ENCODE measurements at regions not wholly inside any gene's neighbourhood (a gene's known extent, or its start where the extent isn't known, plus 50 kb on each side); places are given as distances from the start of the nearest gene placed in this dataset.

DNA sequence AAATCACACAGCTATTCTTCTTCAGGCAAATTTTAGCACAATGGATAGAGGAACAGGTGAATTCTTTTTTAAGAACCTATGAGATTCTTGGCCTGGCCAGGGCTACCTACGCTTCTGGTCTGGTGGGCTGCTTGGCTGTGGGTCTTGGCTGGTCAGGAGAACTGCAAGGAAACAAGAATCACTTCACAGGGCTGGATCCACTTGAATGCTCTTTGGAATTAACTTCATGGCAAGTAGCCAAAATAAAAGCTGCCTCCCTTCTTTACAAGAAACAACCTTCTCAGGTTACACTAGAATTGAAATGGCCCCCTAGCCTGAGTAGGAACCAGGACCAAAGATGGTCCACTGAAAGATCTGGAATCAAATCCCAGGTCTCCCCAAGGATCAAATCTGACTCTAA lies 519.1 kb downstream of the IQCM start:
- no peak for TF ChIP-seq Cebpa-rat (IDR thresholded peaks at IDR 0.05)
- Histone ChIP-seq H4K20me1 (no peaks in the 10 kb centered on the region), H3K27me3 (no peaks in the 10 kb centered on the region), H3K4me1 (no peaks in the 10 kb centered on the region), H3K4me2 (no peak overlapping the region), H3K9ac (no peak overlapping the region), H3K9me3 (replicated peaks in 1 of 11) (no peaks in the 10 kb centered on the region), H3K27ac (no peak overlapping the region), H3K4me3 (no peak overlapping the region), H3K36me3 (no peaks in the 10 kb centered on the region)

DNA sequence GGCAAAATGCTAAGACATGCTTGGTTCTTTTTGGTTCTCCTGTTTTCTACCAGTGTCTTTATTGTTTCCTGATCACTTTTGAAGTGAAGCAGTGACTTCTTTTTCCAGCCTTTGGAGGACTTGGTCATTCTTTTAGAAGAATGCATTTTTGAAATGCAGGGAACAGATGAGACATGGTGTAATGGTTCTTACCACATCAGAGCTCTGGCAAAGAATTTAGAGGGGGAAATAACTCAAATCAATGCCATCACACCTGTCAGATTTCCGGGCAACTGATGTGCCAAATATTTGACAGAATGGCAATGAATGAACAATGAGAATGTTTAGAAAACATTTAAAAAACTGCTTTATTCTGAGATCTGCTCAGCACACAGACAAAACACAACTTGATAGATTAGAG lies 519.6 kb downstream of the IQCM start:
- no peaks in the 10 kb centered on the region for H4K20me1 ChIP-seq
- no peak overlapping the region for H3K9ac ChIP-seq
- no peak overlapping the region for H3K4me3 ChIP-seq
- no peaks in the 10 kb centered on the region for H3K9me3 ChIP-seq (replicated peaks in 1 of 11)
- no peaks in the 10 kb centered on the region for H3K4me1 ChIP-seq
- H3K4me2 ChIP-seq, result no peak overlapping the region
- H3K27ac ChIP-seq, result no peak overlapping the region
- no peaks in the 10 kb centered on the region for H3K36me3 ChIP-seq
- TF ChIP-seq Cebpa-rat (IDR thresholded peaks at IDR 0.05), result no peak
- no peaks in the 10 kb centered on the region for H3K27me3 ChIP-seq

DNA sequence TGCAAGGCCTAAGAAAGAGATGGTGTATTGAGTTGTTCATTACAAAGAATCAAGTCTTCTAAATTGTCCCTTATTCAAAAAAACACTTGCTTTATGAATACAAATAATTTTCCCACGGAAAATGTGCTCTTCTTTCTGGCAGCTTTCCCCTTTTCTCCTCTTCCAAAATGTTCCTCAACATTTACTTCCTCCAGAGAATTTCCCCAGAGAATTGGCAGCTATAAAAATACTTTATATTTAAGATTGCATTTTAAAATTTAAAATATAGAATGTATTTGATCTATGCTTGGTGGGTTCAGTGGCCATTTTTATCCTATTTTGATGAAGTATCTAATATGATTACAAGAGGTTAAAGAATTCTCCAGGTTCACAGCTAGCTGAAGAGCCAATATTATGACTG lies 521.0 kb downstream of the IQCM start:
- Histone ChIP-seq H3K4me2 (no peak overlapping the region), H3K4me1 (no peaks in the 10 kb centered on the region), H3K36me3 (no peaks in the 10 kb centered on the region), H3K27ac (no peak overlapping the region), H3K9ac (no peak overlapping the region), H4K20me1 (no peaks in the 10 kb centered on the region), H3K27me3 (no peaks in the 10 kb centered on the region), H3K4me3 (no peak overlapping the region), H3K9me3 (replicated peaks in 1 of 11) (no peaks in the 10 kb centered on the region)
- no peak for TF ChIP-seq Cebpa-rat (IDR thresholded peaks at IDR 0.05)

DNA sequence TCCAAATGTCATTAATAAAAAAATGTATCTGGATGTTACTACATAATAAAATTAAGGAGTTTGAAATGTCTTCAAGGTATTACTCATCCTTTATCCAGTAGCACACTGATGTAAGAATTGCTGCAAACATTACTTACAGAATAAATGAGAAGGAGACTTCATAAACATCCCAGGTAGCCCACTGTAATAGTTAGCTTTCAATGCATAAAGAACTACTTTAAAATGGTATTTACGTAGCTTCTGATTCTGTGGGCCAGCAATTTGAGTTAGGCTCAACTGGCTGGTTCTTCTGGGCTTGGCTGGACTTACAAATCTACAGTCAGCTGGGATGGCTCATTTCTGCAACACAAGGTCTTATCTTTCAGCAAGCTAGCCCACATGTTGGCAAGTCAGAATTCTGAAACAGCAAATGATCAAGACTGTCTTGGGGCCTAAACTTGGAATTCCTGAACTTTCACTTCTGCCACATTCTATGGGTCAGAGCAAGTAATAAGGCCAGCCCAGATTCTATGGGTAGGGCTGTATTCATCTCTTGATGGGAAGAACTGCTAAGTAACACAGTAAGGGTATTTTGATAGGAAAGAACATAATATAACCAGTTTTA lies 522.5 kb downstream of the IQCM start:
- no peak for TF ChIP-seq Cebpa-rat (IDR thresholded peaks at IDR 0.05)
- H3K9me3 ChIP-seq (replicated peaks in 1 of 11), result no peaks in the 10 kb centered on the region

DNA sequence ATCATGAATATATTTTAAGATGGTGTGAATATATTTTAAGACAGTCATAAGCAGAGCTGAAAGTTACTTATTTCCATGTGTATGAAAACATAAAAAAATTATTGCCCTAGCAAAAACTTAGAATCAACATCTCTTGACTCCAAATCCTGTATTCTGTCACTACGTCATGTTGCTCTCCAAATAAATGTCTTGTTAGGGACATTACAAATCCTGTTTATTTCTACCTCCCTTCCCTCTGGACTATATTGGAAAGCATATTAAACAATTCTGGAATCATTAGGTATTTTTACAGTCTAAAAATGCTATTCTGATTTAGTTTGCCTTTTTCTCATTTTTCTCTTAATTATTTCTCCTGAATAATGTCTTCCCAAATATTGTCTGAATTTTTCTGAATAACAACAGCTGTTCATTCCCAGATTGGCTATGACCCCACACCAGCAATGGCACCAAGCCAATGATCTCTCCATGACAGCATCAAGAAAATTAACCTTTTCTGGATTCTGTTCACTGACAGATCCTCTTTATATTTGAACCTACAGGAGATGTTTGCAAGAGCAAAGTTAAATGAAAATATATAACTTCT lies 523.1 kb downstream of the IQCM start:
- H3K9me3 ChIP-seq (replicated peaks in 1 of 11), result no peaks in the 10 kb centered on the region
- H3K4me3 ChIP-seq, result no peak overlapping the region
- no peaks in the 10 kb centered on the region for H4K20me1 ChIP-seq
- H3K4me2 ChIP-seq, result no peak overlapping the region
- H3K36me3 ChIP-seq, result no peaks in the 10 kb centered on the region
- no peaks in the 10 kb centered on the region for H3K4me1 ChIP-seq
- H3K27ac ChIP-seq, result no peak overlapping the region
- no peak overlapping the region for H3K9ac ChIP-seq
- TF ChIP-seq Cebpa-rat (IDR thresholded peaks at IDR 0.05), result no peak
- no peaks in the 10 kb centered on the region for H3K27me3 ChIP-seq

More for the DNA sequence above, 522.5 kb downstream of the IQCM start:
- no peak overlapping the region for H3K27ac ChIP-seq
- no peaks in the 10 kb centered on the region for H3K27me3 ChIP-seq
- no peaks in the 10 kb centered on the region for H4K20me1 ChIP-seq
- H3K9ac ChIP-seq, result no peak overlapping the region
- no peaks in the 10 kb centered on the region for H3K4me1 ChIP-seq
- H3K4me3 ChIP-seq, result no peak overlapping the region
- H3K4me2 ChIP-seq, result no peak overlapping the region
- no peaks in the 10 kb centered on the region for H3K36me3 ChIP-seq

DNA sequence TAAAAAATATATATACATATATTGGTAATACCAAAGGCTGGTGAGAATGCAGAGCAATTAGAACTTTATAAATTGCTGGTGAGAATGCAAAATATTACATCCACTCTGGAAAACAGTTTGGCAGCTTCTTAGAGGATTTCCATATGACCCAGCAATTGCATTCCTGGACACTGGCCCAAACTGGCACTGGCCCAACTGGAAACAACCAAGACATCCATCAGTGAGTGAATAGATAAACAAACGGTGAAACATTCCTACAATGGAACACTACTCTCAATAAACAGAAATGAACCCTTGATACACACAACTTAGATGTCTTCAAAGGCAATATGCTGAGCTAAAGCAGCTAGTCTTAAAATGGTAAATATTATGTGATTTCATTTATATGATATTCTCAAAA lies 524.2 kb downstream of the IQCM start:
- Histone ChIP-seq H3K9ac (no peak overlapping the region), H3K27me3 (no peaks in the 10 kb centered on the region), H3K4me3 (no peak overlapping the region), H3K4me2 (no peak overlapping the region), H3K36me3 (no peaks in the 10 kb centered on the region), H3K4me1 (no peaks in the 10 kb centered on the region), H3K27ac (no peak overlapping the region), H3K9me3 (replicated peaks in 1 of 11) (no peaks in the 10 kb centered on the region), H4K20me1 (no peaks in the 10 kb centered on the region)
- no peak for TF ChIP-seq Cebpa-rat (IDR thresholded peaks at IDR 0.05)

DNA sequence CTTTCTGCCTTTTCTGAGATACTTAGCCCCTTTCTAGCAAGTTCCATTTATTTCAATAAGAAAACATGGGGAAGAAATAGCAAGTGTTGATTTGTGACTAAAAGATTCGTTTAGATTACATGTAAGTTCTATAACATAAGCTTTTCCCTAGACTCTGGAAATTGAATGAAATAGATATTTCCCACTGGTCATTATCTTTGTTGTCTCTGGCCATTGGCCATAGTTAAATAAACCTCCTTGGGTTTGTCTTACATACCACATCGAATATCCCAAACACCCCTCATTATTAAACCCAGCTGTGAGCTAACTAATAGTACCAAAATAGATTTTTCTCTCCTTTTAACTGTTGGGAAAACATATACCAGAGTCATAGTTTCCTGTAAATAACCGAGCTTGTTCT lies 534.8 kb downstream of the IQCM start:
- H4K20me1 ChIP-seq, result no peaks in the 10 kb centered on the region

DNA sequence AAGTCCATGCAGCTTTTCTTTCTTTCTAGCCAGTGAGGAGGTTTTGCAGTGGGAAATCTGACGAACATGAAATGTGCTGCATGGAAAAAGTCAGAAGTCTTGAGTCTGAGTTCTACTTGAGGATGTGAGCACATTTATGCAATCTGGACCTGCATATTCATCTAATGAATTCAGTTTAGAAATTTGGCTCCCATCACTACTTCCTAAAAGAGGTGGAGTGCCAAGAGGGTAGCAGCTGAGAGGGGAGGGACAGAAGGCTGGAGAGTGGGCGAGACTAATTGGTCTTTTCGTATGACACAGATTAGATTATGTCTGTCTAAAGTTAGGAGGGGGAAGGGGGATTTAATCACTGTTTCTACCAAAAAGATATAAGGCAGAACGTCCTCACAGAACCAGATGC lies 535.9 kb downstream of the IQCM start:
- Histone ChIP-seq H3K27ac (no peak overlapping the region), H4K20me1 (no peaks in the 10 kb centered on the region), H3K4me3 (no peak overlapping the region), H3K36me3 (no peaks in the 10 kb centered on the region), H3K27me3 (no peaks in the 10 kb centered on the region), H3K9ac (no peak overlapping the region), H3K9me3 (replicated peaks in 1 of 11) (peaks cover 0 to 5% (median 0%) of the 10 kb centered on the region in 11 experiments; a peak in 2 of 22 replicates), H3K4me1 (no peaks in the 10 kb centered on the region), H3K4me2 (no peak overlapping the region)
- TF ChIP-seq Cebpa-rat (IDR thresholded peaks at IDR 0.05), result no peak

More for the DNA sequence above, 534.8 kb downstream of the IQCM start:
- Histone ChIP-seq H3K4me3 (no peak overlapping the region), H3K27me3 (no peaks in the 10 kb centered on the region), H3K36me3 (no peaks in the 10 kb centered on the region), H3K4me2 (no peak overlapping the region), H3K4me1 (no peaks in the 10 kb centered on the region), H3K27ac (no peak overlapping the region), H3K9me3 (replicated peaks in 1 of 11) (no peaks in the 10 kb centered on the region), H3K9ac (no peak overlapping the region)
- TF ChIP-seq Cebpa-rat (IDR thresholded peaks at IDR 0.05), result no peak

DNA sequence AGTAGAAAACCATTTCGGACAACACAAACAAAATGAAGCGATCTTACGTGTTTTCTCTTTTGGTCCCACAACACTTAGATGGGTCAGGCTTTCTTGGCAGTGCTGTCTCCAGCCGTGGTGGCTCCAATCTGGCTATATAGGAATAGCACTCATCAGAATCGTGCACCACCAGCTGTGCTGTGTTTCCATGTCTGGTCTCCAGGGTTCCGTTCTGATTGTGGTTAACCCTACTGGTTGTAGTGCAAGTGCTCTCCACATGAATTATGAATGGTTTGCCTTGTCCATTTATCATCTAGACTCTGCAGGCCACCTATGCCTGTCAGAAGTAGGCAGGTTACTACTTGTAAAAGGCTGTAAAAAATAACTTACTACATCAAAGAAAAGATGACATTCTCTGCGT lies 536.3 kb downstream of the IQCM start:
- Histone ChIP-seq H3K36me3 (no peaks in the 10 kb centered on the region), H3K9me3 (replicated peaks in 1 of 11) (peaks cover 0 to 5% (median 0%) of the 10 kb centered on the region in 11 experiments; a peak in 2 of 22 replicates), H4K20me1 (no peaks in the 10 kb centered on the region), H3K27ac (no peak overlapping the region), H3K4me2 (no peak overlapping the region), H3K9ac (no peak overlapping the region), H3K27me3 (no peaks in the 10 kb centered on the region), H3K4me3 (no peak overlapping the region), H3K4me1 (no peaks in the 10 kb centered on the region)
- no peak for TF ChIP-seq Cebpa-rat (IDR thresholded peaks at IDR 0.05)

DNA sequence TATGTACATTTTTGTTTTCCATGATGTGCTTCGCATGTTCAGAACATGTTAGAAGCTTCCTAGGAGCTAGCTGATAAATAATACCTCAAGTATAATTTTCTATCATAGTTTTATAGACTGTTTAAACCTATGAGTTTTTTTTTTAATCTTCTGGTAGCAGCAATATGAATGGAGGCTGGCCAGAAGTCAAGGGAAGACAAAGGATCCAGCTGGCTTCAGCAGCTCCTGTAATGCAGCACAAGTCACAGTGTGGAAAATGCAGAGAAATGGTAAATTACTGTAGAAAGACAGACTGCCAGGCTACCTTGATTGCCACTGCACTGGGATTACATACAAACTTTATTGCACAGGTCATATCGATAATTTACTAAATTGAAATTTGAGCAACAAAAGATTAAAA lies 537.9 kb downstream of the IQCM start:
- no peak overlapping the region for H3K27ac ChIP-seq
- TF ChIP-seq Cebpa-rat (IDR thresholded peaks at IDR 0.05), result no peak
- peaks cover 0 to 5% (median 0%) of the 10 kb centered on the region in 11 experiments; a peak in 2 of 22 replicates for H3K9me3 ChIP-seq (replicated peaks in 1 of 11)
- H3K9ac ChIP-seq, result no peak overlapping the region
- H3K4me2 ChIP-seq, result no peak overlapping the region
- no peaks in the 10 kb centered on the region for H3K27me3 ChIP-seq
- H4K20me1 ChIP-seq, result no peaks in the 10 kb centered on the region
- H3K4me1 ChIP-seq, result no peaks in the 10 kb centered on the region
- no peaks in the 10 kb centered on the region for H3K36me3 ChIP-seq
- H3K4me3 ChIP-seq, result no peak overlapping the region
